NAMALWA (cell line): ENCODE measurements at regions not wholly inside any gene's neighbourhood (a gene's known extent, or its start where the extent isn't known, plus 50 kb on each side); places are given as distances from the start of the nearest gene placed in this dataset.
A peak's percentile ranks its signal among the peaks of the same experiment; 100 is the strongest.

Experiments
- DNase-seq: peaks from one replicate; pipeline ENCODE4 v3.0.0-alpha.2; 2015; ENCODE audit warnings: low spot score

DNA sequence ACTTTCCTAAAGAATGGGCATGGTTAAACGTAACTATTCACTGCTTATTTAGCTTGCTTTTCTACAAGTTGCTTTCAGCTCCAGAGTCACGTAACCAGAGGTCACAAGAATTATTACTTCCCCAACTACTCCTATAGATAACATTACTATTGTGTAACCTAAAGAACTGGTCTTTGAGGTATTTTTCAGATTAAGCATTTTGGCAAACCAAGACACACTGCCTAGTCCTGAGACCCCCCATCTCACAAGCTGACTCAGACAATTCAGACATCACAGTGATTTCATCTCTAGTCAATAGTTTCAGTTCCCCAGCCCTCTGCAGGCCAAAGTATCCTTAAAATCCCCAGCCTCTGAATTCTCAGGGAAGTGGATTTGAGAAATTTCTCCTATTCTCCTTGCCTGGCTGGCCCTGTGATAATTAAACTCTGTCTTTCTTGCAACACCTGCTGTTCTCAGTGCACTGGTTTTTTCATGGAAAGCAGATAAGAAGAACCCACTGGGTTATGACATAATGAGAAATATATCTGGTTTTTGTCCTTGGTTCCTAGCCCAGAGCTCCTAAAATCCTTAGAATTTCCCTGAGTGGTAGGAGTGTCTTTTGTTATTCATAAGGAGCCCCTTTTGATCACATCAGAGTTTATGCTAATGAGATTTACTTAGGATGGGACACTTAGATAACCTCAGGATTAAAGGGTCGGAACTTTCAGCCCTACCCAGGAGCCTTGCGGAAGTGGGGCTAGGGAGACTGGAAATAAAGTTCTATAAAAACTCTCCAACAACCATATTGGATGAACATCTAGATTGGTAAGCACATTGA lies 1310.8 kb upstream of the CHAC2 start:
- no peak for DNase-seq

DNA sequence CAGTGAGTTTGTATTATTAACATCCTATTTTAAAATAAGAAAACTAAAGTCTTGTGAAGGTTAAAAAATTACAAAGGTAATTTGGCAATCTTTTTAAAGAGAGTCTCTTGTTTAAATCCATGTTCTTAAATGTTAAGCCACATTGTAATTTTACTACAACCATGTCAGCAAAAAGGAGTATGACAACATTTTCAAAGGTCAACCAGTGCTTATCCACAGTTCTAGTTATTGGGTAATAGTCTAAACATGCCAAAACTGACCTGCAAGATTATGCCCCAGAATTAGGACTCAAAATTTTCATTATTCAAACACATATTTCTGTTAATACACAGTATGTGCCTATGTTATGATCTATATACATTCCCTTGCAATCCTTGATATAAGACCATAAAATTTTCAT lies 1312.6 kb upstream of the CHAC2 start:
- DNase-seq: no peak

DNA sequence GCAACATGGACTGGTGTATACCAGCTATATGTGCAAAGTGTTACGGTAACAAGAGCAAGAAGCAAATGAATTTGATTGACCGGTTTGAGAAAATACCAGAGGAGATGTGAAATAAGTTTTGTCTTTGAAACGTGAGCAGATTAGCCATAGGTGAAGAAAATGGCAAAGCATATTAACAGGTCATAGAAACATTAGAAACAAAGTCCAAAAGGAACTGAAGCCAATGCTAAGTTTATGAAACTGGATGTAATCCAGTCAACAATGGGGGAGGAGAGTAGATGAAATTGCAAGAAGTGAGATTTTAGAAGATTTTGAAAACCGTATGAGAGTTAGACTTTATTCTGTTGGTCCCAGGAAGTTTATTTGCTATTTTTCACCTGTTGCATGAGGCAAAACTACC lies 1315.4 kb upstream of the CHAC2 start:
- no peak for DNase-seq

DNA sequence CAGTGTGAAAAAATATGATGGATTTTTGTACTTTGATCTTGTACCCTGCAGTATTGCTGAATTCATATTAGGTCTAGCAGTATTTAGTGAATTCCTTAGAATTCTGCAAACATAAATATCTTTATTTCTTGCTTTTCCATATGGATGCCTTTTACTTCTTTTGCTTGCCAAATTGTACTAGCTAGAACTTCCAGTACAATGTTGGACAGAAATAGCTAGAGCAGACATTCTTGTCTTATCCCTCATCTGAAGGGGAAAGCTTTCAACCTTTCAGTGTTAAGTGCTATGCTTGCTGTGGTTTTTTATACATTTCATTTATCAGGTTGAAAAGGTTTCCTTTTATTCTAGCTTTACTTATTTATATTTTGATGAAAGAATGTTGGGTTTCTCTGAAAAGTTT lies 1321.9 kb upstream of the CHAC2 start:
- no peak for DNase-seq

DNA sequence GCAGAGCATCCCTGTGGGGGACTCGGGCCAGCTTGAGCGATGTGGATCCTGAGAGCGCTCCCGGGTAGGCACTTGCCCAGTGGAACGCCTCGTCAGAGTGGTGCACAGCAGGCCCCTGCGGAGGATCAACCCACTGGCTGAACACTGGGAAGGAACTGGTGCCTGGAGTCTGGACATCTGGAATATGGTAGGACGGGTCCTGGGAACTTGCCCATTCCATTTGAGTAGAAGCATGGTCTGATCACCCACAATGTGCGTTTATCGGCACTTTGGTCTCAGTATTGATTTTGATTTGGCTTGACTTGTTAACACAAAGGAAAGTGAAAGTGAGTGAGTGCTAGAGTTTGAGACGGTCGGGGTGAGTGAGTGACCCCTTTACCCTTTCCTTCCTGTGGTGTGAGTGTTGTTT lies 1336.2 kb upstream of the CHAC2 start:
- no peak for DNase-seq

DNA sequence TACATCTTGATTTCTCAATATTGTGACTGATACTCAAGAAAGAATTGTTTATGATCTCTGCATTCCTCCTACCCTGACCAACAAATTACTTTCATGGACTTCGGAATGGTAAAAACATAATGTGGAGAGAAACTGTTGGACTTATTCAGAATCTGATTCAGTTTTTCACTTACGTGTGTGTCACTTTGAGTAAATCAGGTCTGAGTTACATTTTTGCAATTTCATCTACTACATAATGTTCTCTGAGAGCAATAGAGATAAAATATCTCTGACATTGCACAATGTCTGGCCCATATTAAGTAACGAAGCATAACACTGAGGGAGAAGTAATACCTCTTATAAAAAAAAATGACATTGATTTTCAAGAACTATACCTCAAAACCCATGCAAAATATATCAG lies 1337.9 kb upstream of the CHAC2 start:
- DNase-seq: no peak

DNA sequence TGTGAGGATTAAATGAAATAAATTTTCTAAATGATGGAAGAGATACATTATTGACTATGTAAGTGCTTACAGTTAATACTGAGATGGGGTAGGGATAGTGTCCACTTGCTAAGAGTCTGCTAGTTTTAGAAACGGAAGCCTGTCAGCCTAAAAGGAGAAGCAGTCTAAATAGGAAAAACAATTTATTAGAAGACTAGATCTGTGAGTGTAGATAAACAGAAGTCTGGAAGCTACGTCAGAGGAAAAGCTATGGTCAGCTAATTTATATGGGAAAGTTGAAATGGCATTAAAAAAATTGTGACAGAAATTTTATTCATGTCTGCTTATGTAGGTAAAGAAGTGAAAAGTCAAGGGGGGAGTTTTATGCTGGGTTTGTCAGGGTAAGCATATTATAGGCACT lies 1338.4 kb upstream of the CHAC2 start:
- DNase-seq: no peak

DNA sequence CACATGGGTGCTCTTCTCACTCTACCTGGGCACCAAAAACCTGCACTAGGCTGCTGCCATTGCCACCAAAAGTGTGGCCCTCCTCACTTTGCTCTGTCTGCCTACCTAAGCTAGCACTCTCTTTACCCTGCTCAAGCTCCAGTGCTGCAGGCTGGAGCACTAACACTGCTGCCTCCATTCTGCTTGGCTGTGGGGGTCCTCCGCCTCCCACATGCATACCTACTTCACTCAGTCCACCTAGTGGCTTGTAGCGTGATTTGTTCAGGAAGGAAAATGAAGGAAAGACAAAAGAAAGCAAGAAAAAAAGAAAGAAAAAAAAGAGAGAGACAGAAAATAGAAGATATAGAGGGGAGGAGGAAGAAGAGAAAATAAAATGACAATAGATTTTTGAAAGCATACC lies 1339.4 kb upstream of the CHAC2 start:
- DNase-seq: no peak

DNA sequence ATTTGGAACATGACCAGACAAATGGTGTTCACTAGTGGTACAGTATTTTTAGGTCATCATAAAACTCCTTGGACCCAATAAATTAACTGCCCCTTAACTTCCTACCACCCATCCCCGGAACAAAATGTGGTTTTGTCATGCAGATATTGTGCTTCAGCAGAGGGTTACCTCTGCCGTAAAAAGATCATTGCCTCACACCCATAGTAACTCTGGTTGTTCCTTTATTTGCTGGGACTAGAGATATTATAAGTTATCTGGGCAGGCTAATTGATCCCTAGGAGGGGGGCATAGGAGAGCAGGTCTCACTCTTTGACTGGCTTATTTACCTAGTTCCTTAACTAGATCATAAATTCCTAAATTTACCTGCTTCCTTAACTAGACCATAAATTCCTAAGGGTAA lies 1343.9 kb upstream of the CHAC2 start:
- DNase-seq: no peak

DNA sequence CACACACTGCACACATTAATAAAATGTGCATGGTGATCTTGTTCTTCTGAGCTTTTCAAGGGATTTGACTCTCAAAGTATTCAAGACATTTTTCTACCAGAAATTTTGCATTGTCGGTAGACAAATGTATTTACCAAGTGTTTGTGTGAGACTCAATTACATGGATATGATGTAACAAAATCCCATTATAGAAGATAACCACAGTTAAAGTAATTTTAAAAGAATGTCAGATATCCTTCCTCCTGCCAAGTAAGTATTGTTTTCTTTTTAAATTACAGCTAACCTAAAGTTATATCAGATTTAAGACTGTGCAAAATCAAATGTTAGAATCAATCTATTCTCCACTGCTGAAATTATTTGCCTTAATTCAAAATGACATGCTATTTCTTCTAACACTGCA lies 1344.5 kb upstream of the CHAC2 start:
- no peak for DNase-seq

DNA sequence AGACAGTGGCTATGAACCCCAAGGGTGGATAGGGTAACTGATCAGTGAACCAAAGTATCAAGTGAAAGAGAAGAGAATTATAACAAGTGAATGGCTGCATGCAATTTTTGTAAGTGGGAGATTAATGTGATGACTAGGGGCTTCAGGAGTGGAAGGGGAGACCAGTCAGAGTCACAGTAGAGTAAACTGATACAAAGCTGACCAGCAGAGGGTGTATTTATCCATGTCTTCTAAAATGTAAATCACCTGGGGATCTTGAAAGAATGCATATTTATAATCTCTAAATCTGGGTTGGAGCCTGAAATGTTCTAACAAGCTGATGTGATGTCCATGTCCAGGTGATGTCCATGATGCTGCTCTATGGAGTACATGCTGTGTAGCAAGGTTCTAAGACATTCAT lies 1351.3 kb upstream of the CHAC2 start:
- peak; percentile 47 for DNase-seq

DNA sequence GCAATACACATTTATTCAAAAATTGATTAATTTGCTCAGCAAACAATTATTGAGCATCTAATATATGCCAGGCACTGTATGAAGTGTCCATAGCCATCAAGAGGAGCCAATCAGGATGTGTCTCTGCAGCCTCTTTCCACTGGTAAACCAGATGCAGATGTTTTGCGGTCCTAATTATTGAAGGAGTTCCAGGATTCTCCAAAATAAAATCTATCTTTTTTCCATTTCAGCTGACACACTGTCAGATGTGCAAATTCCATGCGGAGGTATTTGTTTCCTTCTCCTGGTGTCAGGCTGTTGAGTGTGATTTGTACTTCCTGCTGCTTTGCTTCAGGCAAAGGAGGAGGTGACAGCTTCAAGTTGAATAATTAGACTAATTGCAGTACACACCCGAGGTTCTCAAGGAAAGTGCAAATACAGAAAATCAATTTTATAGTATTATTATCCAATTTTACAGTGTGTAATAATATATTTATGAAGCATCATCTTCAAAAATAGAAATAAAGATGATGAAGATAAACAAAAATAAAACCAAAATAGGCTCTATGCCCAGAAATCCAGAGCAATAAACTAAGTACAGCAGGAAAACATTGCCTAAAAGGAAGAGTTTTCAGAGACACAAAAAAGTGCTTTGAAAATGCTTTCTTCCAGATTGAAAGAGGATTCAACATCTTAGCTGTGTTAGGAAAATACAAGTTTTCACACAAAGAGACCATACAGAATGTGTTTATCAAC lies 1352.9 kb upstream of the CHAC2 start:
- no peak for DNase-seq

DNA sequence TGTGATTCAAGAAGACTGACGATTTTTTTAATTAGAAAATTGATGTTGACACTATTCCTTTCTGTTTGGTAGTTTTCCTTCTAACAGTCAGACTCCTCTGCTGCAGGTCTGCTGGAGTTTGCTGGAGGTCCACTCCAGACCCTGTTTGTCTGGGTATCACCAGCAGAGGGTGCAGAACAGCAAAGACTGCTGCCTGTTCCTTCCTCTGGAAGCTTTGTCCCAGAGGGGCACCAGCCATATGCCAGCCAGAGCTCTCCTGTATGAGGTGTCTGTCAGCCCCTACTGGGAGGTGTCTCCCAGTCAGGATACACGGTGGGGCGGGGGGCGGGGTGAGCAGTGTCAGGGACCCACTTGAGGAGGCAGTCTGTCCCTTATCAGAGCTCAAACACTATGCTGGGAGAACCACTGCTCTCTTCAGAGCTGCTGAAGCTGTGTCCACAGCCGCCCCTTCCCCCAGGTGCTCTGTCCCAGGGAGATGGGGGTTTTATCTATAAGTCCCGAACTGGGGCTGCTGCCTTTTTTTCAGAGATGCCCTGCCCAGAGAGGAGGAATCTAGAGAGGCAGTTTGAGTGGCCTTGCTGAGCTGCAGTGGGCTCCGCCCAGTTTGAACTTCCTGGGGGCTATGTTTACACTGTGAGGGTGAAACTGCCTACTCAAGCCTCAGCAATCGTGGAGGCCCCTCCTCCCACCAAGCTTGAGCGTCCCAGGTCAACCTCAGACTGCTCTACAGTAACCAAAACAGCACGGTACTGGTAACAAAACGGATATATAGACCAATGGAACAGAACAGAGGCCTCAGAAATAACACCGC lies 1358.1 kb upstream of the CHAC2 start:
- DNase-seq: peak; percentile 45

DNA sequence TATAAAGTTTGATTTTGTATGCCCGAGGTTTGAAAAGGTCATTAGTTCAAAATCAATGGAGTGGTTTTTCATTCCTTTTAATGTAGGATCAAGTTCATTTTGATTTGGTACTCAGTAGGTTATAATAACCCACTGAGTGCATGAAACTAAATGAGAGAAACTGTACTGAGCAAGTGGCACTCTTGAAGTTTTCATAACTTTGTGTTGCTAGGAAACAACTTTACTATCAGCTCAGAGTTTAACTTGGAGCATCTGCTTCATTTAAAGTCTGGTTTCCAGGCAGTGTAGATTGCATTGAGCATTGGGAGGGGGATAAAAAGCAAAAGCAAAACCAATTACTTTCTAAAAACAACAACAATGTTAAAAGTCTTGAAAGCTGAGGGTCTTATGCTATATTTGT lies 1361.6 kb upstream of the CHAC2 start:
- DNase-seq: no peak

DNA sequence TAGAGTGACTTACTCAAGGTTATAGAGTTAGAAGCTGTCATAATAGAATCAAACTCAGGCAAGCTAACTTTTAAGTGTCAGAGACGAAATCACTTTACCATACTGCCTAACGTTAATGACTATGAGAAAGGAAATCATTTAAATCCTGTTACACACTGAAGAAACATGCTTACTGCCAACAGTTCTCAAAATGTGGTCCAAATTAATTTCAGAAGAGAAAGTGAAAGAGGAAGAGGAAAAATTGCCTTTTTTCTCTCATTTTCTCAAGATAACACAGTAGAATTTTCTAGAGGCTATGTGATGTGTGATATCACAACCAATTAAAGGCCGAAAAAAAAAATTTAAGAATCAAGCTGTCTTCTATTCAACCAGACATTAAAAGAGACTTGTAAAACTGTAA lies 1362.7 kb upstream of the CHAC2 start:
- no peak for DNase-seq

DNA sequence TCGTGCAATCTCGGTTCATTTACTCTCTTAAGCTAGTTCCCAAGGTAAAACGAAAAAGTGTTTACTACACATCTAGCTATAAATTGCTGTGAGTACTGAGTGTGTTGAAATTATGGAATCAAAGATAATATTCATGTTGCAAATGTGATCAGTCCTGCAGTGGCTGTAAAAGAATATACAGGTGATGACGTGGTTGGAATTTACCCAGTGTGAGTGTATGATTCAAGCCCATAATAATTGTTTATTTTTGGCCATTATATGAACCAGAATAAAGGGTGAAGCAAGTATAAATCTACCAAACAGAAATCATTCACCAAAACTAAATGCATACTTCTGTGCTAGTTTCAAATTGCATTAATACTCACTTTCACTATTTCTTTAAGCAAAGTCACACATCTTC lies 1363.6 kb upstream of the CHAC2 start:
- no peak for DNase-seq

DNA sequence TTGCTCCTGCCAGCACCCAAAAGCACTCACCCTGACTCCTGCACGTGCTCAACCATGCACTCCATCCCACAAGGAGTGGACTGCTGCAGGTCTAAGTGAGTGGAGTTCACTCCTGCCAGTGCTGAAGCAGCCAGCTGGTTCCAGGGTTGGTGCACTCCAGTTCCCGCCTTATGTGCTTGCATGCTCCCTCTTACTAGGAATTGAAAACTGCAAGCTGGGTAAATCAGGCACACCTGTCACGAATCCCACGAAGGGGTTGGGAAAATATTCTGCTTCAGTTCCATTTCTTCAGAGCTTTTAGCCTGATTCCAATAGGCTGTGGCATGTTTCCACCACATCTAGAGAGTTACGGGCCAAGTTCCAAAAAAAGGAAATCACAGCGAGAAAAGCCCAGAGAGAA lies 1365.5 kb upstream of the CHAC2 start:
- DNase-seq: no peak

DNA sequence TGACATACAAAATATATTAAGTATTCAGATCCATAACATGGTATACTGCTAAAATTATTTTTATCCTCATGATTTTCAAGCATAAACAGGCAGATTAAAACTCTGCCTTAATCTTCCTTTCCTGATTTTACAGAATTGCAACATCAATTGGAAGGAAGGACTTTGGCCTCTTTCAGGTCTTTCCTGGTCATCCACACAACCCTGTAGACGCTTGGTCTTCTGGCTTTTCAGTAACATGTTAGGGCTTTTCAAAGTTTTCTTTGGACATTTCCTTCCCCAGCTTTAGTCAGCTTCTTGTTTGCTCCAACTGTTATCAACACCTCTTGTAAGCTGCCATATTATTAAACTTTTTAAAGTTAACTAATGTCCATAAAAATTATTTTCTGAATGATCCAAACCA lies 1364.9 kb upstream of the NRXN1 start:
- no peak for DNase-seq

DNA sequence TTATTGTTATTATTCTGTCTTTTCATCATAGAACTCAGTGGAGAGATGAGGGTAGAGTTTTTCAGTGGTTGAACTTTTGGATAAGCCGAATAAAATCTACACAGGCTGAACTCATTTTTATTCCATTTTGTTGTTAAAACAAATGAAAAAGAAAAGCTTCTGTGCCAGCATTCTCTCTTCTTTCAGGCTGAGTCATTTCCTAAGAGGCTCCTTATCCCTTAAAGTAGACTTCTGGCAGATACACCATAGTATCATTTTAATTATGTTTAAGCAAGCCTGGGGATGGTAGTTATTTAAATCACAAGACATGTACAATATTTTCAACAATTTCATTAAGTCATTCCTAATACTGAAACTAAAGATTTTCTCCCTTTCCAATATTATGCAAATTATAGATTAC lies 1364.0 kb upstream of the NRXN1 start:
- DNase-seq: no peak

DNA sequence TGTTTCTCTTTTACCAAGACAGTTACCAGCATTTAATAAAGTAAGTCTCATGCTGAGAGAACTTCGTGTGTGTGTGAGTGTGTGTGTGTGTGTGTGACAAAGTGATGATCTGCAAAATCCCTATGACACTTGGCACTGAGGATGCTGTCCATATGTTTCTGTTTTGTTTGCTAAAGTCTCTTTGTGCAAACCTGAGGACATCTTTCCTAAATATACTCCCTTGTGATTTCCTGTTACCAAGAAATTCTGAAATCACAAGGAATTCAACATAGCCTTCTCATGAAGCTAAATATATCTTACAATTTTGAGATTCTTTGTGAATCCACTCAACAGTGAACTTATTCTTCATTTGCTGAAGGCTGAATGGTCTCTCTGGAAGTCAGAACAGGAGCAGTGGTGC lies 1359.7 kb upstream of the NRXN1 start:
- DNase-seq: no peak

DNA sequence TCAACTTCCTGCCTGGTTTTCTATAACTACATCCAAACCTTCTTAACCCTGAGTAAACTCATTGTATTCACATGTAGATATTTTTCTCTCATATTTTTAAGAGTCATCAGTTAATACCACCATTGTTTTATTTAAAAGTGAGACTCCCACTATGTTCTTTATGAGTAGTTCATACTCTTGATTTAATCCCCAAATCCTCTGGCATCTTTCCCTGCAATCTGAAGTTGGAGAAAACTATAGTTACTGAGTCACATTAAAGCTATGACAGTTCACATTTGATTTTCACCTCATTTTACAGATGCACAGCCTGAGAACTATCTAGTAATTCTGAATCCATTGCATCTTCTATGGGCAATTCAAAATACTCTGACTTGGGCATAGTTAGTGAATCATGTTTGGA lies 1358.7 kb upstream of the NRXN1 start:
- no peak for DNase-seq

DNA sequence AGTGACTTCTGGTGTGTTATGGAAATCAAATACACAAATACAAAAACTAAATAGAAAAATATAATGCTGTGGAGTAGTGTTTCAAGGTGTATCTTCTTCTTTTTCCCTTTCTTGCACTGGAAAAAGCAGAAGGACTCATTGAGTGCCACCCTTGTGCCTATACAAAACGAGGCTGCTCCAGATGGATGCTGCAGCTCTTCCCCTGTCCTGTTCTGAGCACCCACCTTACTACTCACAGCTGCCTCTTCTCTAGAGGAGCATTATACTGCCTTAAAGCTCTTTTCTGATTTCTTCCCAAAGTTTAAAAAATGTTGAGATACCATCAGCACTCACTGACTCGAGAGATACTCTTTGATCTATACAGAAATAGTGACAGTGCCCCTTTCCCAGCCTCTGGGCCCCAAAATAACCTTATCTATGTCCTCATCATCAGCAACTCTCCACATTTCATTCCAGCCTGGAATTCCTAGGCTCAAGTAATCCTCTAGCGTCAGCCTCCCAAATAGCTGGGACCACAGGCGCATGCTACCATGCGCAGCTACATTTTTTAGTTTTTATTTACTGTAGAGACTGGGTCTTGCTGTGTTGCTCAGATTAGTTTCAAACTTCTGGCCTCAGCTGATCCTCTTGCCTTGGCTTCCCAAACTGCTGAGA lies 1356.1 kb upstream of the NRXN1 start:
- DNase-seq: no peak
